ENCODE measurements at regions not wholly inside any gene's neighbourhood (a gene's known extent, or its start where the extent isn't known, plus 50 kb on each side); places are given as distances from the start of the nearest gene placed in this dataset.

- Histone ChIP-seq H2AK5ac (ENCODE audit: low read depth, low read length) (no peak overlapping the region), H3K4me1 (ENCODE audit: control insufficient read depth in 2 of 2, insufficient read depth in 1 of 2, low read depth in 1 of 2, low read length in 2 of 2) (no peaks in the 10 kb centered on the region), H3K4ac (ENCODE audit: low read length) (no peak overlapping the region), H2BK12ac (ENCODE audit: low read length) (no peak overlapping the region), H3K9me3 (replicated peaks in 1 of 2; ENCODE audit: control insufficient read depth in 2 of 2, insufficient read depth in 1 of 2, low read depth in 1 of 2, low read length in 2 of 2) (no peaks in the 10 kb centered on the region), H3K14ac (ENCODE audit: low read length) (no peak overlapping the region), H3K23ac (ENCODE audit: low read depth, low read length, poor library complexity) (no peak overlapping the region), H4K8ac (ENCODE audit: low read depth, low read length) (no peak overlapping the region), H2BK15ac (ENCODE audit: low read length) (no peak overlapping the region), H2AFZ (ENCODE audit: low read length) (no peak overlapping the region), H4K91ac (ENCODE audit: low read depth, low read length, poor library complexity) (no peak overlapping the region), H2BK5ac (ENCODE audit: low read length) (no peak overlapping the region), H3K4me2 (ENCODE audit: insufficient read depth, low read length, poor library complexity, severe bottlenecking) (no peak overlapping the region), H3K27me3 (ENCODE audit: control insufficient read depth in 3 of 3, insufficient read depth in 3 of 3, low read depth in 1 of 3, low read length in 3 of 3) (no peaks in the 10 kb centered on the region), H3K36me3 (replicated peaks in 1 of 2; ENCODE audit: control insufficient read depth in 2 of 2, insufficient read depth in 2 of 2, low read length in 2 of 2) (no peaks in the 10 kb centered on the region), H3K18ac (ENCODE audit: low read length) (no peak overlapping the region), H3K27ac (replicated peaks; ENCODE audit: low read length) (no peak overlapping the region), H3K79me1 (ENCODE audit: low read depth, low read length) (no peaks in the 10 kb centered on the region), H2BK120ac (ENCODE audit: low read depth, low read length) (no peak overlapping the region), H3K4me3 (ENCODE audit: low read length in 2 of 2) (no peak overlapping the region), H3K9ac (ENCODE audit: low read depth, low read length, poor library complexity) (no peak overlapping the region)
- no peak for DNase-seq (ENCODE audit: low spot score)
- no CpG with 5 or more reads among the region's 1 CpG for WGBS, 2 donors (ENCODE audit: extremely low coverage in 2 of 2, insufficient read length in 2 of 2, insufficient replicate concordance in 1 of 2)
These were observed 102.3 kb downstream of the TNFSF18 start for GRCh38 chr1:172948457-172948856.

GRCh38 chr1:172949096-172949495 is 101.6 kb downstream of the TNFSF18 start:
- H3K18ac ChIP-seq (ENCODE audit: low read length) = no peak overlapping the region
- H3K4ac ChIP-seq (ENCODE audit: low read length) = no peak overlapping the region
- no peak overlapping the region for H3K9ac ChIP-seq (ENCODE audit: low read depth, low read length, poor library complexity)
- no peaks in the 10 kb centered on the region for H3K9me3 ChIP-seq (replicated peaks in 1 of 2; ENCODE audit: control insufficient read depth in 2 of 2, insufficient read depth in 1 of 2, low read depth in 1 of 2, low read length in 2 of 2)
- H3K4me3 ChIP-seq (ENCODE audit: low read length in 2 of 2) = no peak overlapping the region
- no peak overlapping the region for H3K23ac ChIP-seq (ENCODE audit: low read depth, low read length, poor library complexity)
- no peaks in the 10 kb centered on the region for H3K36me3 ChIP-seq (replicated peaks in 1 of 2; ENCODE audit: control insufficient read depth in 2 of 2, insufficient read depth in 2 of 2, low read length in 2 of 2)
- no peaks in the 10 kb centered on the region for H3K27me3 ChIP-seq (ENCODE audit: control insufficient read depth in 3 of 3, insufficient read depth in 3 of 3, low read depth in 1 of 3, low read length in 3 of 3)
- H3K14ac ChIP-seq (ENCODE audit: low read length) = no peak overlapping the region
- no peak overlapping the region for H2BK15ac ChIP-seq (ENCODE audit: low read length)
- no peak overlapping the region for H2BK120ac ChIP-seq (ENCODE audit: low read depth, low read length)
- H2AK5ac ChIP-seq (ENCODE audit: low read depth, low read length) = no peak overlapping the region
- no peak overlapping the region for H3K27ac ChIP-seq (replicated peaks; ENCODE audit: low read length)
- no peak overlapping the region for H3K4me2 ChIP-seq (ENCODE audit: insufficient read depth, low read length, poor library complexity, severe bottlenecking)
- WGBS, 2 donors (ENCODE audit: extremely low coverage in 2 of 2, insufficient read length in 2 of 2, insufficient replicate concordance in 1 of 2) = no CpG with 5 or more reads among the region's 4 CpGs
- DNase-seq (ENCODE audit: low spot score) = no peak
- H2BK12ac ChIP-seq (ENCODE audit: low read length) = no peak overlapping the region
- H2BK5ac ChIP-seq (ENCODE audit: low read length) = no peak overlapping the region
- H3K79me1 ChIP-seq (ENCODE audit: low read depth, low read length) = no peaks in the 10 kb centered on the region
- H3K4me1 ChIP-seq (ENCODE audit: control insufficient read depth in 2 of 2, insufficient read depth in 1 of 2, low read depth in 1 of 2, low read length in 2 of 2) = no peaks in the 10 kb centered on the region
- no peak overlapping the region for H4K91ac ChIP-seq (ENCODE audit: low read depth, low read length, poor library complexity)
- H4K8ac ChIP-seq (ENCODE audit: low read depth, low read length) = no peak overlapping the region
- H2AFZ ChIP-seq (ENCODE audit: low read length) = no peak overlapping the region

GRCh38 chr1:172950528-172950927 is 100.2 kb downstream of the TNFSF18 start:
- WGBS, 2 donors (ENCODE audit: extremely low coverage in 2 of 2, insufficient read length in 2 of 2, insufficient replicate concordance in 1 of 2) = no CpG with 5 or more reads among the region's 2 CpGs
- Histone ChIP-seq H3K4me3 (ENCODE audit: low read length in 2 of 2) (no peak overlapping the region), H2BK15ac (ENCODE audit: low read length) (no peak overlapping the region), H3K9ac (ENCODE audit: low read depth, low read length, poor library complexity) (no peak overlapping the region), H3K4me2 (ENCODE audit: insufficient read depth, low read length, poor library complexity, severe bottlenecking) (no peak overlapping the region), H4K8ac (ENCODE audit: low read depth, low read length) (no peak overlapping the region), H2AK5ac (ENCODE audit: low read depth, low read length) (no peak overlapping the region), H3K9me3 (replicated peaks in 1 of 2; ENCODE audit: control insufficient read depth in 2 of 2, insufficient read depth in 1 of 2, low read depth in 1 of 2, low read length in 2 of 2) (no peaks in the 10 kb centered on the region), H3K23ac (ENCODE audit: low read depth, low read length, poor library complexity) (no peak overlapping the region), H3K79me1 (ENCODE audit: low read depth, low read length) (no peaks in the 10 kb centered on the region), H3K4ac (ENCODE audit: low read length) (no peak overlapping the region), H3K4me1 (ENCODE audit: control insufficient read depth in 2 of 2, insufficient read depth in 1 of 2, low read depth in 1 of 2, low read length in 2 of 2) (no peaks in the 10 kb centered on the region), H2BK5ac (ENCODE audit: low read length) (no peak overlapping the region), H2BK120ac (ENCODE audit: low read depth, low read length) (no peak overlapping the region), H4K91ac (ENCODE audit: low read depth, low read length, poor library complexity) (no peak overlapping the region), H3K27ac (replicated peaks; ENCODE audit: low read length) (no peak overlapping the region), H3K18ac (ENCODE audit: low read length) (no peak overlapping the region), H3K14ac (ENCODE audit: low read length) (no peak overlapping the region), H3K27me3 (ENCODE audit: control insufficient read depth in 3 of 3, insufficient read depth in 3 of 3, low read depth in 1 of 3, low read length in 3 of 3) (no peaks in the 10 kb centered on the region), H2BK12ac (ENCODE audit: low read length) (no peak overlapping the region), H2AFZ (ENCODE audit: low read length) (no peak overlapping the region), H3K36me3 (replicated peaks in 1 of 2; ENCODE audit: control insufficient read depth in 2 of 2, insufficient read depth in 2 of 2, low read length in 2 of 2) (no peaks in the 10 kb centered on the region)
- DNase-seq (ENCODE audit: low spot score) = no peak

GRCh38 chr1:172951730-172952365 is 98.9 kb downstream of the TNFSF18 start:
- Histone ChIP-seq H3K4ac (ENCODE audit: low read length) (no peak overlapping the region), H3K9ac (ENCODE audit: low read depth, low read length, poor library complexity) (no peak overlapping the region), H3K79me1 (ENCODE audit: low read depth, low read length) (no peaks in the 10 kb centered on the region), H3K27ac (replicated peaks; ENCODE audit: low read length) (no peak overlapping the region), H3K14ac (ENCODE audit: low read length) (no peak overlapping the region), H2AK5ac (ENCODE audit: low read depth, low read length) (no peak overlapping the region), H3K4me1 (ENCODE audit: control insufficient read depth in 2 of 2, insufficient read depth in 1 of 2, low read depth in 1 of 2, low read length in 2 of 2) (no peaks in the 10 kb centered on the region), H3K4me2 (ENCODE audit: insufficient read depth, low read length, poor library complexity, severe bottlenecking) (no peak overlapping the region), H4K8ac (ENCODE audit: low read depth, low read length) (no peak overlapping the region), H3K4me3 (ENCODE audit: low read length in 2 of 2) (no peak overlapping the region), H4K91ac (ENCODE audit: low read depth, low read length, poor library complexity) (no peak overlapping the region), H3K27me3 (ENCODE audit: control insufficient read depth in 3 of 3, insufficient read depth in 3 of 3, low read depth in 1 of 3, low read length in 3 of 3) (no peaks in the 10 kb centered on the region), H2BK15ac (ENCODE audit: low read length) (no peak overlapping the region), H3K36me3 (replicated peaks in 1 of 2; ENCODE audit: control insufficient read depth in 2 of 2, insufficient read depth in 2 of 2, low read length in 2 of 2) (no peaks in the 10 kb centered on the region), H2BK12ac (ENCODE audit: low read length) (no peak overlapping the region), H3K23ac (ENCODE audit: low read depth, low read length, poor library complexity) (no peak overlapping the region), H2BK5ac (ENCODE audit: low read length) (no peak overlapping the region), H2BK120ac (ENCODE audit: low read depth, low read length) (no peak overlapping the region), H3K9me3 (replicated peaks in 1 of 2; ENCODE audit: control insufficient read depth in 2 of 2, insufficient read depth in 1 of 2, low read depth in 1 of 2, low read length in 2 of 2) (no peaks in the 10 kb centered on the region), H3K18ac (ENCODE audit: low read length) (no peak overlapping the region), H2AFZ (ENCODE audit: low read length) (no peak overlapping the region)
- no peak for DNase-seq (ENCODE audit: low spot score)
- WGBS, 2 donors (ENCODE audit: extremely low coverage in 2 of 2, insufficient read length in 2 of 2, insufficient replicate concordance in 1 of 2) = no CpG with 5 or more reads among the region's 3 CpGs
